Transverse colon (tissue), 4 donors: ENCODE measurements at regions not wholly inside any gene's neighbourhood (a gene's known extent, or its start where the extent isn't known, plus 50 kb on each side); places are given as distances from the start of the nearest gene placed in this dataset.

Experiments
- DNase-seq: peaks from one replicate; pipeline ENCODE4 v3.0.0-alpha.2; 2019
- H3K27ac ChIP-seq, 4 donors: fragments of 200-600 bp; sonication (generic); 2 replicates each; pipeline ENCODE4 v1.5.1; 2016 to 2018; ENCODE audit warnings: inconsistent platforms in 4 of 4
- H3K27me3 ChIP-seq: fragments of 200-600 bp; sonication (generic); 2 replicates; pipeline ENCODE4 v1.5.1; 2017; ENCODE audit warnings: inconsistent platforms
- H3K36me3 ChIP-seq, 4 donors: fragments of 200-600 bp; sonication (generic); 2 replicates each; pipeline ENCODE4 v1.5.1; 2017 to 2019; ENCODE audit warnings: inconsistent platforms in 4 of 4
- H3K4me1 ChIP-seq, 4 donors: fragments of 200-600 bp; sonication (generic); 2 replicates each; pipeline ENCODE4 v1.5.1; 2017 to 2020; ENCODE audit warnings: inconsistent platforms in 4 of 4
- H3K4me3 ChIP-seq, 4 donors: fragments of 200-600 bp; sonication (generic); 1 replicate in 1 of 4; 2 replicates in 3 of 4; pipeline versions ENCODE4 v1.5.1 to v1.6.1; 2017 to 2019; ENCODE audit warnings: inconsistent platforms in 4 of 4
- H3K9me3 ChIP-seq, 2 donors: fragments of 200-600 bp; sonication (generic); 2 replicates each; pipeline ENCODE4 v1.5.1; 2017 to 2019; ENCODE audit warnings: inconsistent platforms in 2 of 2
- EP300 ChIP-seq: sonication (generic); formaldehyde crosslinking; IDR thresholded peaks from one replicate; pipeline ENCODE4 v1.6.1; 2017; ENCODE audit warnings: antibody characterized with exemption, low read depth
- POLR2A ChIP-seq: fragments of 450-650 bp; IDR thresholded peaks from one replicate; pipeline ENCODE4 v1.6.1; 2016; ENCODE audit warnings: antibody characterized with exemption, mild to moderate bottlenecking, moderate library complexity
- POLR2AphosphoS5 ChIP-seq, 3 donors: sonication (generic); formaldehyde crosslinking; IDR thresholded peaks; one replicate each; pipeline ENCODE4 v1.6.1; 2016; ENCODE audit warnings: antibody characterized with exemption in 3 of 3
- WGBS, 2 donors: methylation state at CpG; one replicate each; pipeline ENCODE4 v1.1.5; 2018; ENCODE audit warnings: low coverage in 1 of 2; 5-methylcytosine and 5-hydroxymethylcytosine counted together
- in situ Hi-C, 4 donors: fragments of 200-750 bp; cut with MboI; loops; one replicate each; pipeline versions ENCODE4 v1.15.0 to v1.15.1; 2017; ENCODE audit warnings: low sequenced_read_pairs in 3 of 4, low pct_ligation_motif_present in 1 of 4, low pct_unique_long_range_greater_than_20kb in 1 of 4
- intact Hi-C: fragments of 100-400 bp; cut with DNase I; formaldehyde crosslinking; loops from one replicate; pipeline ENCODE4 v1.15.1; 2023; ENCODE audit warnings: low total_unique reads
- TF ChIP-seq, protein P1 (sequence below), 5 experiments: fragments of 200-600 bp in 3 of 5; fragments of 450-650 bp in 2 of 5; sonication (generic) in 3 of 5; IDR thresholded peaks; 1 replicate in 2 of 5; 2 replicates in 3 of 5; pipeline ENCODE4 v1.5.1; 2016 to 2017; ENCODE audit warnings: antibody characterized with exemption in 5 of 5, inconsistent platforms in 3 of 5, mild to moderate bottlenecking in 2 of 5, moderate library complexity in 1 of 5

DNA sequence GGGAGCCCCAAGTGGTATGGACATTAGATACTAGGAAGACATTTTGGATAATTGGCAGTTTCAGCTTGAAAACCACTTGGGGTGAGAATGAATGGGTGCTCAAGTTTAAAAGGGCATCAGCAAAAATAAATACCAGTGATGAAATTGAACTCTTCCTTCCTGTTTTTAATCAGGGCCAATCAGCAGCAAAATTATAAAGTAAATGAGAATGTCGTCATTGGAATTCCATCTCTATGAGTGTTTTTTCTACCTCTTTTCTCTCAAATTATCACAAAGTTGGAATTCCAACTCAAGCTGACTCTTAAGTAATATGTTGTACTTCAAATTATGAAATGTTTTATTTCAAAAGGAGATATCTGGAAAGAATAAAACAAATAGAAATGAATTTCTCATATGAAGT lies 730.6 kb downstream of the METTL15 start:
- DNase-seq = no peak
- Histone ChIP-seq H3K4me3 (no peak overlapping the region), H3K4me1 (no peaks in the 10 kb centered on the region), H3K27me3 (no peaks in the 10 kb centered on the region), H3K9me3 (no peaks in the 10 kb centered on the region), H3K36me3 (no peaks in the 10 kb centered on the region), H3K27ac (no peak overlapping the region)
- in situ Hi-C loops (no loop called here), intact Hi-C loops (no loop called here)
- WGBS, 2 donors = 58 to 77% methylated on average over 1 of the region's 1 CpG
- TF ChIP-seq, protein P1, sequence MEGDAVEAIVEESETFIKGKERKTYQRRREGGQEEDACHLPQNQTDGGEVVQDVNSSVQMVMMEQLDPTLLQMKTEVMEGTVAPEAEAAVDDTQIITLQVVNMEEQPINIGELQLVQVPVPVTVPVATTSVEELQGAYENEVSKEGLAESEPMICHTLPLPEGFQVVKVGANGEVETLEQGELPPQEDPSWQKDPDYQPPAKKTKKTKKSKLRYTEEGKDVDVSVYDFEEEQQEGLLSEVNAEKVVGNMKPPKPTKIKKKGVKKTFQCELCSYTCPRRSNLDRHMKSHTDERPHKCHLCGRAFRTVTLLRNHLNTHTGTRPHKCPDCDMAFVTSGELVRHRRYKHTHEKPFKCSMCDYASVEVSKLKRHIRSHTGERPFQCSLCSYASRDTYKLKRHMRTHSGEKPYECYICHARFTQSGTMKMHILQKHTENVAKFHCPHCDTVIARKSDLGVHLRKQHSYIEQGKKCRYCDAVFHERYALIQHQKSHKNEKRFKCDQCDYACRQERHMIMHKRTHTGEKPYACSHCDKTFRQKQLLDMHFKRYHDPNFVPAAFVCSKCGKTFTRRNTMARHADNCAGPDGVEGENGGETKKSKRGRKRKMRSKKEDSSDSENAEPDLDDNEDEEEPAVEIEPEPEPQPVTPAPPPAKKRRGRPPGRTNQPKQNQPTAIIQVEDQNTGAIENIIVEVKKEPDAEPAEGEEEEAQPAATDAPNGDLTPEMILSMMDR (IDR thresholded peaks at IDR 0.05) = no peak
- no peak for TF ChIP-seq POLR2A
- TF ChIP-seq EP300 = no peak

DNA sequence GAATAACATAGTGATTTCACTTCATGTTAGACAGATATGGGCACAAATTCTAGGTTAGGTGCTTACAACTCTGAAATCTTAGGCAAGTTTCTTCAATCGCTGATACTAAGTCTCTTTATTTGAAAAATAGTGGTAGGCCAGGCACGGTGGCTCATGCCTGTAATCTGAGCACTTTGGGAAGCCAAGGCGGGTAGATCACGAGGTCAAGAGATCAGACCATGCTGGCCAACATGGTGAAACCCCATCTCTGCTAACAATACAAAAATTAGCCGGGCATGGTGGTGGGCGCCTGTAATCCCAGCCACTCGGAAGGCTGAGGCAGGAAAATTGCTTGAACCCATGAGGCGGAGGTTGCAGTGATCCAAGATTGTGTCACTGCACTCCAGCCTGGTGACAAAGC lies 729.4 kb downstream of the METTL15 start:
- Histone ChIP-seq H3K4me3 (no peak overlapping the region), H3K9me3 (no peaks in the 10 kb centered on the region), H3K4me1 (no peaks in the 10 kb centered on the region), H3K27me3 (no peaks in the 10 kb centered on the region), H3K27ac (no peak overlapping the region), H3K36me3 (no peaks in the 10 kb centered on the region)
- in situ Hi-C loops = no loop called here
- TF ChIP-seq POLR2AphosphoS5 (IDR thresholded peaks at IDR 0.05) (no peak), POLR2A (no peak)
- TF ChIP-seq, protein P1 (IDR thresholded peaks at IDR 0.05) = no peak
- 40 to 81% methylated on average over 2 to 8 of the region's 8 CpGs for WGBS, 2 donors
- no peak for DNase-seq
- intact Hi-C loops = no loop called here

DNA sequence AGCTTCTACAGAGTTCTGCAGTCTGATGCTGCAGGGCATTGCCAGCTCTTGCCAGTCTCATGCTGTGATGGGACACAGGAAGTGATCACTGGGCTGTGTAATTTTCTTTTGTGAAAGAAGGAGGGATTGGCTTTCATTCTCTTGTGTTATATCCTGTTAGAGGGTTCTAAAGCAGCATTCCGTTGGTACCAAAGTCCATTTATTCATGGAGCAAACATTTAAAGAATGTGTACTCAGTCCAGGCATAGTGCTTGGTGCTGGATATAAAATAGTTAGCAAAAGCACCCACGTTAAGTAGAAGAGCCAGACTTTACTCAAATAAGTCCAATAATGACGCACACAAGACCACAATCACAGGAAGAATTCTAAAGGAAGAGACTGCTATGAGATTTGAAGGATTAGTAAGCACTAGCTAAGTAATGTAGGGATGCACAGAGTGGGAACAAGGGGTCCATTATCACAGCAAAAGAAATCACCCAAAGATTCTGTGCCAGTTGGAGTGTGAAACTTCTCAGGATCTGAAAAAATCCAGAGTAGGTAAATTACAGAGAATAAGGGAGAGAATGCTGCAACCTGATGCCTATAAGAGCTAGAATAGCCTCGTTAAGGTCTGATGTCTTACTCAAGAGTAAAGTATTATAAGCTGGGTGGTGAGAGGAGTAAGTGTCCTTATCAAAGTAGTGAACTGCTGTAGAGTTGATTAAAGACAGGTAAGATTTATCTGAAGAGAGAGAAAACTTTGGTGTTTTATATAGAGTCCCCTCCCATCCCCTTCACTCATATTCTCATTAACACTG lies 728.3 kb downstream of the METTL15 start:
- TF ChIP-seq, protein P1 (IDR thresholded peaks at IDR 0.05) = no peak
- no peak for TF ChIP-seq POLR2A
- no peak for TF ChIP-seq EP300
- TF ChIP-seq POLR2AphosphoS5 (IDR thresholded peaks at IDR 0.05) = no peak
- H3K27ac ChIP-seq = no peak overlapping the region
- DNase-seq = no peak
- intact Hi-C loops (no loop called here), in situ Hi-C loops (no loop called here)
- 30% methylated on average over 4 of the region's 4 CpGs for WGBS, 2 donors
- no peaks in the 10 kb centered on the region for H3K4me1 ChIP-seq
- no peaks in the 10 kb centered on the region for H3K27me3 ChIP-seq
- no peak overlapping the region for H3K4me3 ChIP-seq
- H3K9me3 ChIP-seq = no peaks in the 10 kb centered on the region
- H3K36me3 ChIP-seq = no peaks in the 10 kb centered on the region

DNA sequence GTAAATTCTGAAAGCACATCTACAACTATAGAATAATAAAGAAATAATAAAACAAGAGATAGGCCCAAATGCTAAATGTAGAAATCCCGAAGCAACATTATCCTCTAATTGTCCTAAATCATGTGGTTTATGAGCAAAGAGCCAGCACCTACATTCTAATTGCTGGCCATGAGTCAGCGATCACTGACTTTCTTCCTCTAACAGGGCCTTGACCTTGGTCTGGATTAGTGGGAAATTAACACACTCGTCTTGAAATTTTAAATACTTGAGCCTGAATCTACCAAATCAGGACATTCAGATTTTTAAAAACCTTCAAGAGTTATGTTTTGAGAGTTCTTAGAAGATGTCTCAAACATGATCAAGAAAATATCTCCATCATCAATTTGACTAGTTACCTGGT lies 727.6 kb downstream of the METTL15 start:
- Histone ChIP-seq H3K27ac (no peak overlapping the region), H3K4me1 (no peaks in the 10 kb centered on the region), H3K9me3 (no peaks in the 10 kb centered on the region), H3K36me3 (no peaks in the 10 kb centered on the region), H3K4me3 (no peak overlapping the region), H3K27me3 (no peaks in the 10 kb centered on the region)
- intact Hi-C loops (no loop called here), in situ Hi-C loops (no loop called here)
- DNase-seq = no peak
- TF ChIP-seq POLR2A = no peak
- WGBS, 2 donors = 70 to 83% methylated on average over 3 of the region's 3 CpGs

DNA sequence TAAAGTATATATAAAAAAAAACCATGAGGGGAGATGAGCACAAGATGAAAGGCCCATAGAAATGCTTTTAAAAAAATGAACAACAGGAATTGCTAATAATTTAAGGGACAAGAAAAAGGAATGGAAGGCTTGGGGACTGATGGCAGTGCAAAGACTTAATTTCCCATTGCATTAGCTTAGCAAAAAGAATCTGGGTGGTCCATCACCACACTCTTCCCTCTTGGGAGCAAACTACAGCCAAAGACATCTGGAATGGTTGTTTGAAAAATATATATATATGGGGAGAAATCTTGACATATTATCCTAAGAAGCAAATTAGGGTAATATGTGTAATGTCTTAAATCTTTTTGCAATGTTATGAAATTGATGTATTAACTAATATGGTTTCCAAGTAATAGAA lies 727.1 kb downstream of the METTL15 start:
- Histone ChIP-seq H3K4me1 (no peaks in the 10 kb centered on the region), H3K36me3 (no peaks in the 10 kb centered on the region), H3K4me3 (no peak overlapping the region), H3K27ac (no peak overlapping the region), H3K27me3 (no peaks in the 10 kb centered on the region), H3K9me3 (no peaks in the 10 kb centered on the region)
- DNase-seq = no peak
- intact Hi-C loops (no loop called here), in situ Hi-C loops (no loop called here)
- TF ChIP-seq, protein P1 (IDR thresholded peaks at IDR 0.05) = no peak
- TF ChIP-seq POLR2AphosphoS5 (IDR thresholded peaks at IDR 0.05) (no peak), POLR2A (no peak), EP300 (no peak)
